ENCODE measurements at regions not wholly inside any gene's neighbourhood (a gene's known extent, or its start where the extent isn't known, plus 50 kb on each side); places are given as distances from the start of the nearest gene placed in this dataset.

- no peak for TF ChIP-seq SPI1 (IDR thresholded peaks at IDR 0.05; ENCODE audit: borderline replicate concordance, low read depth)
- TF ChIP-seq GABPA (IDR thresholded peaks at IDR 0.05; ENCODE audit: low read depth) = no peak
- TF ChIP-seq POLR2AphosphoS5 (IDR thresholded peaks at IDR 0.05; ENCODE audit: low read depth) = no peak
- TF ChIP-seq REST (IDR thresholded peaks at IDR 0.05; ENCODE audit: insufficient replicate concordance, low read depth) = no peak
- Histone ChIP-seq H3K27ac (replicated peaks) (no peak overlapping the region), H3K4me3 (replicated peaks; ENCODE audit: insufficient read depth, low read length) (no peak overlapping the region), H3K27me3 (ENCODE audit: insufficient read depth, poor library complexity, severe bottlenecking) (no peaks in the 10 kb centered on the region)
- no peak for DNase-seq (ENCODE audit: low read depth in 1 of 2, low spot score in 1 of 2)
These were observed 66.8 kb upstream of the ATP11B start for GRCh38 chr3:182726258-182727142.

GRCh38 chr3:182728238-182728637 lies 65.1 kb upstream of the ATP11B start:
- no peak for DNase-seq (ENCODE audit: low read depth in 1 of 2, low spot score in 1 of 2)
- H3K4me3 ChIP-seq (replicated peaks; ENCODE audit: insufficient read depth, low read length) = no peak overlapping the region
- H3K27ac ChIP-seq (replicated peaks) = no peak overlapping the region
- H3K27me3 ChIP-seq (ENCODE audit: insufficient read depth, poor library complexity, severe bottlenecking) = no peaks in the 10 kb centered on the region
- TF ChIP-seq REST (IDR thresholded peaks at IDR 0.05; ENCODE audit: insufficient replicate concordance, low read depth) (no peak), SPI1 (IDR thresholded peaks at IDR 0.05; ENCODE audit: borderline replicate concordance, low read depth) (no peak), POLR2AphosphoS5 (IDR thresholded peaks at IDR 0.05; ENCODE audit: low read depth) (no peak), CTCF (IDR thresholded peaks at IDR 0.05; ENCODE audit: insufficient read depth, low read length) (no peak), GABPA (IDR thresholded peaks at IDR 0.05; ENCODE audit: low read depth) (no peak)

GRCh38 chr3:182729903-182730674 lies 63.2 kb upstream of the ATP11B start:
- no peaks in the 10 kb centered on the region for H3K27me3 ChIP-seq (ENCODE audit: insufficient read depth, poor library complexity, severe bottlenecking)
- H3K27ac ChIP-seq (replicated peaks) = no peak overlapping the region
- TF ChIP-seq GABPA (IDR thresholded peaks at IDR 0.05; ENCODE audit: low read depth) = no peak
- no peak for TF ChIP-seq REST (IDR thresholded peaks at IDR 0.05; ENCODE audit: insufficient replicate concordance, low read depth)
- TF ChIP-seq CTCF (IDR thresholded peaks at IDR 0.05; ENCODE audit: insufficient read depth, low read length) = no peak
- TF ChIP-seq SPI1 (IDR thresholded peaks at IDR 0.05; ENCODE audit: borderline replicate concordance, low read depth) = no peak
- no peak for TF ChIP-seq POLR2AphosphoS5 (IDR thresholded peaks at IDR 0.05; ENCODE audit: low read depth)
- no peak for DNase-seq (ENCODE audit: low read depth in 1 of 2, low spot score in 1 of 2)
- no peak overlapping the region for H3K4me3 ChIP-seq (replicated peaks; ENCODE audit: insufficient read depth, low read length)

Data from HL-60 (cell line).